Neural progenitor cell (in vitro differentiated cells): ENCODE measurements at regions not wholly inside any gene's neighbourhood (a gene's known extent, or its start where the extent isn't known, plus 50 kb on each side); places are given as distances from the start of the nearest gene placed in this dataset.

Source experiments
- DNase-seq: peaks from one replicate; pipeline ENCODE4 v3.0.0-alpha.2; 2016; ENCODE audit warnings: low spot score
- H2AFZ ChIP-seq: fragments of 200-600 bp; sonication (generic); replicated peaks from 2 replicates; pipeline ENCODE4 v1.6.1; 2016; ENCODE audit warnings: antibody characterized with exemption
- H3F3A ChIP-seq: fragments of 200-600 bp; sonication (generic); 2 replicates; pipeline ENCODE4 v1.6.1; 2016; ENCODE audit warnings: antibody characterized with exemption, low read depth
- H3K27ac ChIP-seq: fragments of 200-600 bp; sonication (generic); 2 replicates; pipeline ENCODE4 v1.5.1; 2016; ENCODE audit warnings: mild to moderate bottlenecking
- H3K27me3 ChIP-seq: fragments of 200-600 bp; sonication (generic); 2 replicates; pipeline ENCODE4 v1.6.1; 2016; ENCODE audit warnings: mild to moderate bottlenecking, moderate library complexity
- H3K36me3 ChIP-seq: fragments of 200-600 bp; sonication (generic); 2 replicates; pipeline ENCODE4 v1.5.1; 2016
- H3K4me1 ChIP-seq: fragments of 200-600 bp; sonication (generic); 2 replicates; pipeline ENCODE4 v1.6.1; 2016; ENCODE audit warnings: mixed run types
- H3K4me2 ChIP-seq: fragments of 200-600 bp; sonication (generic); 2 replicates; pipeline ENCODE4 v1.6.1; 2016
- H3K4me3 ChIP-seq: fragments of 200-600 bp; sonication (generic); 2 replicates; pipeline ENCODE4 v1.5.1; 2016
- H3K79me2 ChIP-seq: fragments of 200-600 bp; sonication (generic); 2 replicates; pipeline ENCODE4 v1.6.1; 2016; ENCODE audit warnings: low read depth
- H3K9ac ChIP-seq: fragments of 200-600 bp; sonication (generic); 2 replicates; pipeline ENCODE4 v1.6.1; 2016
- H3K9me3 ChIP-seq: fragments of 200-600 bp; sonication (generic); 2 replicates; pipeline ENCODE4 v1.5.1; 2016; ENCODE audit warnings: low read depth
- H4K20me1 ChIP-seq: fragments of 200-600 bp; sonication (generic); 2 replicates; pipeline ENCODE4 v1.6.1; 2016; ENCODE audit warnings: low read depth
- H3K27ac Mint-ChIP-seq: 3 replicates; pipeline ENCODE4 v1.8.0; 2021; ENCODE audit warnings: mixed read lengths
- H3K27me3 Mint-ChIP-seq: 2 replicates; pipeline ENCODE4 v1.8.0; 2022; ENCODE audit warnings: low read depth, mild to moderate bottlenecking, inconsistent platforms, moderate library complexity, mixed read lengths; ENCODE audit not compliant: insufficient read depth
- H3K36me3 Mint-ChIP-seq: 3 replicates; pipeline ENCODE4 v1.8.0; 2021; ENCODE audit warnings: mixed read lengths
- H3K4me1 Mint-ChIP-seq: 3 replicates; pipeline ENCODE4 v1.8.0; 2021; ENCODE audit warnings: mixed read lengths
- H3K4me3 Mint-ChIP-seq: 3 replicates; pipeline ENCODE4 v1.8.0; 2021; ENCODE audit warnings: mild to moderate bottlenecking, moderate library complexity, mixed read lengths
- H3K9me3 Mint-ChIP-seq: 3 replicates; pipeline ENCODE4 v1.8.0; 2020; ENCODE audit warnings: mixed read lengths
- CTCF ChIP-seq: fragments of 200-600 bp; sonication (generic); IDR thresholded peaks from 2 replicates; pipeline ENCODE4 v1.5.1; 2017; ENCODE audit warnings: antibody characterized with exemption, mild to moderate bottlenecking
- EZH2 ChIP-seq: fragments of 200-600 bp; sonication (generic); IDR thresholded peaks from 2 replicates; pipeline ENCODE4 v1.6.1; 2017; ENCODE audit warnings: antibody characterized with exemption, mild to moderate bottlenecking, moderate library complexity
- EZH2phosphoT487 ChIP-seq: fragments of 200-600 bp; sonication (generic); IDR thresholded peaks from 2 replicates; pipeline ENCODE4 v1.6.1; 2017; ENCODE audit warnings: antibody characterized with exemption

GRCh38 chr9:119667163-119667562 is 297.9 kb upstream of the BRINP1 start:
- no peaks in the 10 kb centered on the region for H3K79me2 ChIP-seq

GRCh38 chr9:119662329-119662728 is 293.1 kb upstream of the BRINP1 start:
- no peak overlapping the region for H3K4me2 ChIP-seq
- no peaks in the 10 kb centered on the region for H3K4me1 ChIP-seq
- no peak overlapping the region for H3K9ac ChIP-seq
- no peaks in the 10 kb centered on the region for H3K27me3 ChIP-seq
- no peaks in the 10 kb centered on the region for H4K20me1 ChIP-seq
- no peaks in the 10 kb centered on the region for H3K9me3 ChIP-seq
- no peaks in the 10 kb centered on the region for H3K79me2 ChIP-seq
- no peak overlapping the region for H3K27ac ChIP-seq
- TF ChIP-seq CTCF (no peak), EZH2 (no peak), EZH2phosphoT487 (no peak)
- Mint-ChIP-seq H3K27ac (no peak overlapping the region), H3K9me3 (no peaks in the 10 kb centered on the region), H3K36me3 (no peaks in the 10 kb centered on the region), H3K4me3 (no peak overlapping the region), H3K27me3 (peaks cover 3% of the 10 kb centered on the region), H3K4me1 (no peaks in the 10 kb centered on the region)
- DNase-seq: no peak
- H3K36me3 ChIP-seq: no peaks in the 10 kb centered on the region
- H3K4me3 ChIP-seq: no peak overlapping the region
- no peak overlapping the region for H2AFZ ChIP-seq
- no peaks in the 10 kb centered on the region for H3F3A ChIP-seq

More at GRCh38 chr9:119667163-119667562, 297.9 kb upstream of the BRINP1 start:
- H2AFZ ChIP-seq: no peak overlapping the region
- H3K9ac ChIP-seq: no peak overlapping the region
- H3K9me3 ChIP-seq: no peaks in the 10 kb centered on the region
- Mint-ChIP-seq H3K27ac (no peak overlapping the region), H3K36me3 (no peaks in the 10 kb centered on the region), H3K27me3 (peaks cover 9% of the 10 kb centered on the region), H3K4me1 (no peaks in the 10 kb centered on the region), H3K4me3 (no peak overlapping the region), H3K9me3 (no peaks in the 10 kb centered on the region)
- no peaks in the 10 kb centered on the region for H4K20me1 ChIP-seq
- no peak overlapping the region for H3K4me3 ChIP-seq
- no peaks in the 10 kb centered on the region for H3K4me1 ChIP-seq
- H3F3A ChIP-seq: no peaks in the 10 kb centered on the region
- no peaks in the 10 kb centered on the region for H3K27me3 ChIP-seq
- H3K27ac ChIP-seq: no peak overlapping the region
- DNase-seq: peak; percentile 5
- H3K4me2 ChIP-seq: no peak overlapping the region
- no peak for TF ChIP-seq EZH2phosphoT487
- no peak for TF ChIP-seq CTCF
- no peak for TF ChIP-seq EZH2
- no peaks in the 10 kb centered on the region for H3K36me3 ChIP-seq

GRCh38 chr9:119652931-119653330 is 283.7 kb upstream of the BRINP1 start:
- no peak for DNase-seq
- no peak overlapping the region for H3K4me2 ChIP-seq
- Mint-ChIP-seq H3K4me1 (no peaks in the 10 kb centered on the region), H3K36me3 (no peaks in the 10 kb centered on the region), H3K9me3 (no peaks in the 10 kb centered on the region), H3K27ac (no peak overlapping the region), H3K4me3 (no peak overlapping the region), H3K27me3 (no peaks in the 10 kb centered on the region)
- no peak overlapping the region for H3K27ac ChIP-seq
- H3F3A ChIP-seq: no peaks in the 10 kb centered on the region
- H3K4me1 ChIP-seq: no peaks in the 10 kb centered on the region
- no peaks in the 10 kb centered on the region for H4K20me1 ChIP-seq
- H3K4me3 ChIP-seq: no peak overlapping the region
- H2AFZ ChIP-seq: no peak overlapping the region
- no peaks in the 10 kb centered on the region for H3K27me3 ChIP-seq
- H3K9me3 ChIP-seq: no peaks in the 10 kb centered on the region
- TF ChIP-seq EZH2 (no peak), EZH2phosphoT487 (no peak), CTCF (no peak)
- no peaks in the 10 kb centered on the region for H3K36me3 ChIP-seq
- no peaks in the 10 kb centered on the region for H3K79me2 ChIP-seq
- H3K9ac ChIP-seq: no peak overlapping the region

GRCh38 chr9:119649205-119649604 is 280.0 kb upstream of the BRINP1 start:
- Mint-ChIP-seq H3K36me3 (no peaks in the 10 kb centered on the region), H3K4me1 (no peaks in the 10 kb centered on the region), H3K4me3 (no peak overlapping the region), H3K27ac (no peak overlapping the region), H3K9me3 (no peaks in the 10 kb centered on the region), H3K27me3 (peaks cover 2% of the 10 kb centered on the region)
- no peak overlapping the region for H3K9ac ChIP-seq
- H3K79me2 ChIP-seq: no peaks in the 10 kb centered on the region
- no peaks in the 10 kb centered on the region for H3K36me3 ChIP-seq
- H3F3A ChIP-seq: no peaks in the 10 kb centered on the region
- H3K27ac ChIP-seq: no peak overlapping the region
- no peaks in the 10 kb centered on the region for H4K20me1 ChIP-seq
- H3K4me3 ChIP-seq: no peak overlapping the region
- H3K4me2 ChIP-seq: no peak overlapping the region
- no peak for TF ChIP-seq EZH2
- TF ChIP-seq EZH2phosphoT487: no peak
- H3K27me3 ChIP-seq: no peaks in the 10 kb centered on the region
- no peaks in the 10 kb centered on the region for H3K4me1 ChIP-seq
- no peaks in the 10 kb centered on the region for H3K9me3 ChIP-seq
- no peak overlapping the region for H2AFZ ChIP-seq
- no peak for DNase-seq
